K562 (cell line): ENCODE measurements at regions not wholly inside any gene's neighbourhood (a gene's known extent, or its start where the extent isn't known, plus 50 kb on each side); places are given as distances from the start of the nearest gene placed in this dataset.

Source experiments
- ATAC-seq: fragments of 200-7000 bp; cut with Tn5 transposase; 3 replicates; pipeline ENCODE4 v1.9.1; 2020; ENCODE audit warnings: moderate library complexity
- BruUV-seq: library from RNA; stranded (reverse); fragments of 400-500 nt; replicated peaks from 2 replicates; lab custom pipeline; 2021; lab: Mats Ljungman, UMichigan
- CTCF ChIA-PET: fragments of 300-600 bp; formaldehyde crosslinking; extraction: SDS; loops from one replicate; lab custom pipeline; 2021; ENCODE audit warnings: low intra/inter-chr PET ratio; lab: Yijun Ruan, JAX
- POLR2A ChIA-PET: fragments of 300-600, 350-650 bp; sonication (Branson Sonifier 250); formaldehyde crosslinking; extraction: SDS; loops from one replicate; lab custom pipeline; 2021; ENCODE audit warnings: antibody characterized with exemption, inconsistent platforms; lab: Yijun Ruan, JAX
- DNase-seq, 4 experiments: peaks; one replicate each; pipeline versions ENCODE4 v3.0.0 to v3.0.0-alpha.2; 2011 to 2018; ENCODE audit warnings: low spot score in 3 of 4, mixed read lengths in 3 of 4; ENCODE audit errors: extremely low read depth in 1 of 4
- FAIRE-seq: peaks from 2 replicates; lab custom pipeline; 2011; peaks lifted over from hg19 to GRCh38; lab: Jason Lieb, UNC
- H2AFZ ChIP-seq: 2 replicates; pipeline ENCODE4 v1.6.0; 2011; ENCODE audit warnings: low read depth, low read length, control low read depth, inconsistent platforms
- H3K27ac ChIP-seq: fragments of 200-600 bp; 3 replicates; pipeline ENCODE4 v1.8.0; 2011; ENCODE audit warnings: low read depth, mild to moderate bottlenecking, control low read depth, inconsistent platforms, low read length, moderate library complexity, mixed read lengths; ENCODE audit errors: extremely low read depth
- H3K27me3 ChIP-seq, 2 experiments: fragments of 300-600 bp in 1 of 2; 2 replicates in 1 of 2; 3 replicates in 1 of 2; pipeline versions ENCODE4 v1.6.0 to v1.8.0; 2011; ENCODE audit warnings: inconsistent platforms in 2 of 2, low read length in 2 of 2, mild to moderate bottlenecking in 1 of 2, mixed read lengths in 1 of 2, moderate library complexity in 1 of 2; ENCODE audit not compliant: control insufficient read depth in 2 of 2, insufficient read depth in 2 of 2
- H3K36me3 ChIP-seq: fragments of 300-600 bp; 3 replicates; pipeline ENCODE4 v1.8.0; 2011; ENCODE audit warnings: mild to moderate bottlenecking, low read length, inconsistent platforms; ENCODE audit not compliant: control insufficient read depth, insufficient read depth
- H3K4me1 ChIP-seq, 2 experiments: fragments of 200-600 bp in 1 of 2; replicated peaks in 1 of 2; 2 replicates in 1 of 2; 3 replicates in 1 of 2; pipeline versions ENCODE4 v1.5.1 to v1.8.0; 2011; ENCODE audit warnings: inconsistent platforms in 2 of 2, low read length in 2 of 2, mild to moderate bottlenecking in 1 of 2, mixed read lengths in 1 of 2, moderate library complexity in 1 of 2; ENCODE audit not compliant: control insufficient read depth in 2 of 2, insufficient read depth in 2 of 2
- H3K4me2 ChIP-seq: 2 replicates; pipeline ENCODE4 v1.6.1; 2011; ENCODE audit warnings: low read length, control low read depth, inconsistent platforms, mixed read lengths; ENCODE audit not compliant: insufficient read depth
- H3K4me3 ChIP-seq: fragments of 200-600 bp; sonication (generic), shearing (Covaris generic); 2 replicates; pipeline ENCODE4 v1.5.1; 2016; ENCODE audit warnings: control low read depth, inconsistent platforms
- H3K79me2 ChIP-seq: fragments of 200-600 bp; 3 replicates; pipeline ENCODE4 v1.8.0; 2011; ENCODE audit warnings: low read length, inconsistent platforms; ENCODE audit not compliant: control insufficient read depth, insufficient read depth
- H3K9ac ChIP-seq, 2 experiments: 2 replicates each; pipeline versions ENCODE4 v1.6.0 to v1.6.1; 2011; ENCODE audit warnings: low read depth in 2 of 2, low read length in 2 of 2, control low read depth in 1 of 2, inconsistent platforms in 1 of 2, mild to moderate bottlenecking in 1 of 2, mixed read lengths in 1 of 2; ENCODE audit not compliant: insufficient read depth in 1 of 2
- H3K9me1 ChIP-seq: one replicate; pipeline ENCODE4 v1.6.0; 2011; ENCODE audit warnings: inconsistent platforms, mild to moderate bottlenecking, low read length, moderate library complexity; ENCODE audit not compliant: control insufficient read depth, insufficient read depth
- H3K9me3 ChIP-seq: replicated peaks from 2 replicates; pipeline ENCODE4 v1.5.1; 2011; ENCODE audit warnings: low read depth, low read length, inconsistent platforms; ENCODE audit not compliant: control insufficient read depth, insufficient read depth
- H4K20me1 ChIP-seq: replicated peaks from 2 replicates; pipeline ENCODE4 v1.6.1; 2011; ENCODE audit warnings: low read length, inconsistent platforms, mixed read lengths; ENCODE audit not compliant: control insufficient read depth, insufficient read depth
- CAMTA2 ChIP-seq: fragments of 250-450 bp; sonication (Bioruptor Pico); conservative IDR thresholded peaks from 2 replicates; pipeline ENCODE4 v1.5.1; 2022
- E2F1 ChIP-seq: sonication (generic); formaldehyde crosslinking; IDR thresholded peaks from 2 replicates; pipeline ENCODE4 v1.8.1; 2023; ENCODE audit warnings: mild to moderate bottlenecking, missing genetic modification reagents, moderate library complexity
- RBM14 ChIP-seq: fragments of 200-400 bp; formaldehyde crosslinking; IDR thresholded peaks from 2 replicates; pipeline ENCODE4 v1.6.1; 2018; ENCODE audit warnings: low read depth, mild to moderate bottlenecking, low read length, moderate library complexity, borderline replicate concordance; ENCODE audit not compliant: insufficient read depth
- TBL1XR1 ChIP-seq, 2 experiments: IDR thresholded peaks; 2 replicates each; pipeline ENCODE4 v1.6.1; 2012; ENCODE audit warnings: improper control_type of control experiment in 2 of 2, low read length in 2 of 2, mild to moderate bottlenecking in 1 of 2
- ZBTB1 ChIP-seq: sonication (generic); formaldehyde crosslinking; IDR thresholded peaks from 2 replicates; pipeline ENCODE4 v1.8.1; 2023; ENCODE audit warnings: missing genetic modification reagents, low read depth, mild to moderate bottlenecking, borderline replicate concordance
- ZNF76 ChIP-seq: fragments of 250-450 bp; sonication (Bioruptor Pico); IDR thresholded peaks from 2 replicates; pipeline ENCODE4 v1.4.0; 2020; ENCODE audit warnings: mild to moderate bottlenecking, moderate library complexity, borderline replicate concordance
- WGBS: fragments of 100-300 bp; shearing (Covaris generic); methylation state at CpG from one replicate; pipeline ENCODE4 v1.1.6; 2016; ENCODE audit warnings: low coverage, mixed read lengths; ENCODE audit not compliant: insufficient coverage; ENCODE audit errors: missing lambda C conversion rate; 5-methylcytosine and 5-hydroxymethylcytosine counted together
- in situ Hi-C: fragments of 300-500 bp; cut with MboI; formaldehyde crosslinking; loops from 4 replicates; pipeline ENCODE4 v1.15.0; 2018; ENCODE audit warnings: inconsistent platforms, mixed read lengths
- intact Hi-C: fragments of 100-400 bp; cut with micrococcal nuclease; formaldehyde crosslinking; loops from 2 replicates; pipeline ENCODE4 v1.14.2; 2022

- Histone ChIP-seq H3K4me3 (no peak overlapping the region), H3K4me2 (no peak overlapping the region), H3K79me2 (no peaks in the 10 kb centered on the region), H3K27ac (no peak overlapping the region), H3K9me1 (no peaks in the 10 kb centered on the region), H3K36me3 (no peaks in the 10 kb centered on the region), H3K4me1 (no peaks in the 10 kb centered on the region; a peak in 1 of 5 replicates), H3K9me3 (no peaks in the 10 kb centered on the region), H4K20me1 (no peaks in the 10 kb centered on the region), H2AFZ (no peak overlapping the region), H3K9ac (no peak overlapping the region), H3K27me3 (peaks cover 0 to 24% of the 10 kb centered on the region in 2 experiments; a peak in 2 of 5 replicates)
- DNase-seq (no peak), FAIRE-seq (no peak), ATAC-seq (no peak)
- no peak for TF ChIP-seq RBM14
- TF ChIP-seq TBL1XR1 (IDR thresholded peaks at IDR 0.05; ENCODE audit: low read length in 2 of 2) = no peak
- TF ChIP-seq ZNF76 (CRISPR knock-in tag) = no peak
- no peak for TF ChIP-seq CAMTA2
- TF ChIP-seq E2F1 = no peak
- no peak for TF ChIP-seq ZBTB1
- no TSS peak for BruUV-seq
- 4% methylated on average over 2 of the region's 2 CpGs for WGBS
- in situ Hi-C loops (no loop called here), intact Hi-C loops (no loop called here)
- POLR2A ChIA-PET = no interaction called here
- CTCF ChIA-PET = no interaction called here
Measured at GRCh38 chr14:76688383-76688671, 72.9 kb upstream of the VASH1 start.
